Liver (tissue), 8 donors: ENCODE measurements at regions not wholly inside any gene's neighbourhood (a gene's known extent, or its start where the extent isn't known, plus 50 kb on each side); places are given as distances from the start of the nearest gene placed in this dataset.

Experiments
- DNase-seq: peaks from one replicate; pipeline ENCODE4 v3.0.0-alpha.2; 2017; ENCODE audit warnings: low spot score
- H3K27ac ChIP-seq, 2 donors: one replicate each; pipeline ENCODE4 v1.7.0; 2013; ENCODE audit warnings: inconsistent platforms in 2 of 2, low read length in 2 of 2, control low read depth in 1 of 2, low read depth in 1 of 2, mild to moderate bottlenecking in 1 of 2
- H3K27me3 ChIP-seq, 4 donors: one replicate each; pipeline versions ENCODE4 v1.6.1 to v1.7.0; 2013; ENCODE audit warnings: low read length in 3 of 4, inconsistent platforms in 1 of 4, mild to moderate bottlenecking in 1 of 4, moderate library complexity in 1 of 4; ENCODE audit not compliant: control insufficient read depth in 4 of 4, insufficient read depth in 4 of 4
- H3K36me3 ChIP-seq, 4 donors: one replicate each; pipeline versions ENCODE4 v1.6.1 to v1.7.0; 2013; ENCODE audit warnings: low read length in 3 of 4, mild to moderate bottlenecking in 3 of 4, low read depth in 1 of 4, moderate library complexity in 1 of 4; ENCODE audit not compliant: control insufficient read depth in 4 of 4, insufficient read depth in 3 of 4
- H3K4me1 ChIP-seq, 4 donors: one replicate each; pipeline versions ENCODE4 v1.6.1 to v1.7.0; 2013; ENCODE audit warnings: low read length in 3 of 4, mild to moderate bottlenecking in 3 of 4, moderate library complexity in 1 of 4; ENCODE audit not compliant: control insufficient read depth in 4 of 4, insufficient read depth in 4 of 4
- H3K4me3 ChIP-seq, 3 donors: one replicate each; pipeline versions ENCODE4 v1.6.1 to v1.7.0; 2013; ENCODE audit warnings: low read length in 3 of 3, control low read depth in 1 of 3, low read depth in 1 of 3, mild to moderate bottlenecking in 1 of 3
- H3K9ac ChIP-seq, 2 donors: one replicate each; pipeline ENCODE4 v1.7.0; 2013; ENCODE audit warnings: low read length in 2 of 2, mild to moderate bottlenecking in 2 of 2, moderate library complexity in 2 of 2, control low read depth in 1 of 2, low read depth in 1 of 2
- H3K9me3 ChIP-seq, 4 donors: one replicate each; pipeline versions ENCODE4 v1.6.1 to v1.7.0; 2013; ENCODE audit warnings: low read length in 3 of 4; ENCODE audit not compliant: control insufficient read depth in 4 of 4
- EGR1 ChIP-seq, 2 donors: IDR thresholded peaks; 2 replicates each; pipeline ENCODE4 v1.6.1; 2016 to 2018; ENCODE audit warnings: antibody characterized with exemption in 2 of 2, low read depth in 2 of 2
- FOXA1 ChIP-seq: IDR thresholded peaks from 2 replicates; pipeline ENCODE4 v1.6.1; 2016; ENCODE audit warnings: antibody characterized with exemption
- FOXA2 ChIP-seq: IDR thresholded peaks from 2 replicates; pipeline ENCODE4 v1.6.1; 2016; ENCODE audit warnings: antibody characterized with exemption
- HNF4A ChIP-seq, 2 donors: conservative IDR thresholded peaks; 2 replicates each; pipeline ENCODE4 v1.6.1; 2016; ENCODE audit warnings: antibody characterized with exemption in 2 of 2, mild to moderate bottlenecking in 2 of 2
- HNF4G ChIP-seq: IDR thresholded peaks from 2 replicates; pipeline ENCODE4 v1.6.1; 2016; ENCODE audit warnings: antibody characterized with exemption
- JUND ChIP-seq, 2 donors: IDR thresholded peaks; 2 replicates each; pipeline ENCODE4 v1.6.1; 2016; ENCODE audit warnings: antibody characterized with exemption in 2 of 2
- NR2F2 ChIP-seq: IDR thresholded peaks from 2 replicates; pipeline ENCODE4 v1.6.1; 2016; ENCODE audit warnings: antibody characterized with exemption
- RAD21 ChIP-seq, 2 donors: IDR thresholded peaks; 2 replicates each; pipeline ENCODE4 v1.6.1; 2016; ENCODE audit warnings: antibody characterized with exemption in 2 of 2, mild to moderate bottlenecking in 2 of 2
- RXRA ChIP-seq, 2 donors: IDR thresholded peaks; 2 replicates each; pipeline ENCODE4 v1.6.1; 2017 to 2018; ENCODE audit warnings: antibody characterized with exemption in 2 of 2, mild to moderate bottlenecking in 1 of 2
- SP1 ChIP-seq: IDR thresholded peaks from 2 replicates; pipeline ENCODE4 v1.6.1; 2018; ENCODE audit warnings: antibody characterized with exemption, mild to moderate bottlenecking
- TAF1 ChIP-seq: conservative IDR thresholded peaks from 2 replicates; pipeline ENCODE4 v1.6.1; 2016; ENCODE audit warnings: antibody characterized with exemption, mild to moderate bottlenecking
- YY1 ChIP-seq: IDR thresholded peaks from 2 replicates; pipeline ENCODE4 v1.6.1; 2016; ENCODE audit warnings: antibody characterized with exemption, mild to moderate bottlenecking
- WGBS: extraction: QIAGEN DNeasy Blood & Tissue Kit; methylation state at CpG from one replicate; pipeline ENCODE4 v1.1.7; 2013; 5-methylcytosine and 5-hydroxymethylcytosine counted together
- TF ChIP-seq, protein P1 (sequence below): fragments of 150-350 bp; IDR thresholded peaks from 2 replicates; pipeline ENCODE4 v1.5.1; 2017; ENCODE audit warnings: improper control_type of control experiment, low read depth, low read length; ENCODE audit not compliant: missing input control
- TF ChIP-seq, protein P2 (sequence below): IDR thresholded peaks from 2 replicates; pipeline ENCODE4 v1.6.1; 2016; ENCODE audit warnings: antibody characterized with exemption
- TF ChIP-seq, protein P3 (sequence below): IDR thresholded peaks from 2 replicates; pipeline ENCODE4 v1.6.1; 2016; ENCODE audit warnings: antibody characterized with exemption
- TF ChIP-seq, protein P4 (sequence below): IDR thresholded peaks from 2 replicates; pipeline ENCODE4 v1.6.1; 2016; ENCODE audit warnings: antibody characterized with exemption
- TF ChIP-seq, protein P5 (sequence below): IDR thresholded peaks from 2 replicates; pipeline ENCODE4 v1.6.1; 2016; ENCODE audit warnings: antibody characterized with exemption, mild to moderate bottlenecking
- donor health status: healthy.
- donor health status: healthy.
- donor health status: healthy.
- donor health status: healthy.
- donor health status: healthy.

DNA sequence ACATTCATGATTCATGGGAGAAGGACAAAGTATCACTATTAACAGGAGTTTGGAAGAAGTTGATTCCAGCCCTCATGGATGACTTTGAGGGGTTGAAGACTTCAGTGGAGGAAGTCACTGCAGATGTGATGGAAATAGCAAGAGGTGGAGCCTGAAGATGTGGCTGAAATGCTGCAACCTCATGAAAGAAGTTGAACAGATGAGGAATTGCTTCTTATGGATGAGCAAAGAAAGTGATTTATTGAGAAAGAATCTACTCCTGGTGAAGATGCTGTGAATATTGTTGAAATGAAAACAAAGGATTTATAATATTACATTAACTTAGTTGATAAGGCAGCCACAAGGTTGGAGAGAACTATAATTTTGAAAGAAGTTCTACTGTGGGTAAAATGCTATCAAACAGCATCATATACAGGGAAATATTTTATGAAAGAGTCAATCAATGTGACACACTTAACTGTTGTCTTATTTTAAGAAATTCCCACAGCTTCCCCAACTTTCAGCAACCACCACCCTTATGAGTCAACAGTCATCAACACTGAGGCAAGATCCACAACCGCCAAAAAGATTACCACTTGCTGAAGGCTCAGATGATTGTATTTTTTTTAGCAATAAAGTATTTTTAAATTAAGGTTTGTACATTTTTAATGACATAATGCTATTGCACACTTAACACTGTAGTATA, 302.6 kb downstream of the CBLL2 start:
- Histone ChIP-seq H3K27me3 (no peaks in the 10 kb centered on the region), H3K4me1 (no peaks in the 10 kb centered on the region), H3K36me3 (no peaks in the 10 kb centered on the region), H3K9me3 (peaks cover 0 to 2% (median 0%) of the 10 kb centered on the region in 4 donors), H3K4me3 (no peak overlapping the region), H3K27ac (no peak overlapping the region), H3K9ac (no peak overlapping the region)
- DNase-seq = no peak
- TF ChIP-seq EGR1 (IDR thresholded peaks at IDR 0.05; ENCODE audit: low read depth in 2 of 2) (no peak), SP1 (no peak), NR2F2 (no peak), TAF1 (no peak), JUND (IDR thresholded peaks at IDR 0.05) (no peak), RXRA (IDR thresholded peaks at IDR 0.05) (no peak), FOXA1 (no peak), RAD21 (IDR thresholded peaks at IDR 0.05) (no peak), YY1 (no peak), FOXA2 (no peak), HNF4G (no peak), HNF4A (conservative IDR thresholded peaks at IDR 0.05) (no peak)
- TF ChIP-seq, protein P1, sequence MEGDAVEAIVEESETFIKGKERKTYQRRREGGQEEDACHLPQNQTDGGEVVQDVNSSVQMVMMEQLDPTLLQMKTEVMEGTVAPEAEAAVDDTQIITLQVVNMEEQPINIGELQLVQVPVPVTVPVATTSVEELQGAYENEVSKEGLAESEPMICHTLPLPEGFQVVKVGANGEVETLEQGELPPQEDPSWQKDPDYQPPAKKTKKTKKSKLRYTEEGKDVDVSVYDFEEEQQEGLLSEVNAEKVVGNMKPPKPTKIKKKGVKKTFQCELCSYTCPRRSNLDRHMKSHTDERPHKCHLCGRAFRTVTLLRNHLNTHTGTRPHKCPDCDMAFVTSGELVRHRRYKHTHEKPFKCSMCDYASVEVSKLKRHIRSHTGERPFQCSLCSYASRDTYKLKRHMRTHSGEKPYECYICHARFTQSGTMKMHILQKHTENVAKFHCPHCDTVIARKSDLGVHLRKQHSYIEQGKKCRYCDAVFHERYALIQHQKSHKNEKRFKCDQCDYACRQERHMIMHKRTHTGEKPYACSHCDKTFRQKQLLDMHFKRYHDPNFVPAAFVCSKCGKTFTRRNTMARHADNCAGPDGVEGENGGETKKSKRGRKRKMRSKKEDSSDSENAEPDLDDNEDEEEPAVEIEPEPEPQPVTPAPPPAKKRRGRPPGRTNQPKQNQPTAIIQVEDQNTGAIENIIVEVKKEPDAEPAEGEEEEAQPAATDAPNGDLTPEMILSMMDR = no peak
- TF ChIP-seq, protein P2, sequence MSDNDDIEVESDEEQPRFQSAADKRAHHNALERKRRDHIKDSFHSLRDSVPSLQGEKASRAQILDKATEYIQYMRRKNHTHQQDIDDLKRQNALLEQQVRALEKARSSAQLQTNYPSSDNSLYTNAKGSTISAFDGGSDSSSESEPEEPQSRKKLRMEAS = no peak
- TF ChIP-seq, protein P3, sequence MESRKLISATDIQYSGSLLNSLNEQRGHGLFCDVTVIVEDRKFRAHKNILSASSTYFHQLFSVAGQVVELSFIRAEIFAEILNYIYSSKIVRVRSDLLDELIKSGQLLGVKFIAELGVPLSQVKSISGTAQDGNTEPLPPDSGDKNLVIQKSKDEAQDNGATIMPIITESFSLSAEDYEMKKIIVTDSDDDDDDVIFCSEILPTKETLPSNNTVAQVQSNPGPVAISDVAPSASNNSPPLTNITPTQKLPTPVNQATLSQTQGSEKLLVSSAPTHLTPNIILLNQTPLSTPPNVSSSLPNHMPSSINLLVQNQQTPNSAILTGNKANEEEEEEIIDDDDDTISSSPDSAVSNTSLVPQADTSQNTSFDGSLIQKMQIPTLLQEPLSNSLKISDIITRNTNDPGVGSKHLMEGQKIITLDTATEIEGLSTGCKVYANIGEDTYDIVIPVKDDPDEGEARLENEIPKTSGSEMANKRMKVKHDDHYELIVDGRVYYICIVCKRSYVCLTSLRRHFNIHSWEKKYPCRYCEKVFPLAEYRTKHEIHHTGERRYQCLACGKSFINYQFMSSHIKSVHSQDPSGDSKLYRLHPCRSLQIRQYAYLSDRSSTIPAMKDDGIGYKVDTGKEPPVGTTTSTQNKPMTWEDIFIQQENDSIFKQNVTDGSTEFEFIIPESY = no peak
- TF ChIP-seq, protein P4, sequence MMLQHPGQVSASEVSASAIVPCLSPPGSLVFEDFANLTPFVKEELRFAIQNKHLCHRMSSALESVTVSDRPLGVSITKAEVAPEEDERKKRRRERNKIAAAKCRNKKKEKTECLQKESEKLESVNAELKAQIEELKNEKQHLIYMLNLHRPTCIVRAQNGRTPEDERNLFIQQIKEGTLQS = no peak
- TF ChIP-seq, protein P5, sequence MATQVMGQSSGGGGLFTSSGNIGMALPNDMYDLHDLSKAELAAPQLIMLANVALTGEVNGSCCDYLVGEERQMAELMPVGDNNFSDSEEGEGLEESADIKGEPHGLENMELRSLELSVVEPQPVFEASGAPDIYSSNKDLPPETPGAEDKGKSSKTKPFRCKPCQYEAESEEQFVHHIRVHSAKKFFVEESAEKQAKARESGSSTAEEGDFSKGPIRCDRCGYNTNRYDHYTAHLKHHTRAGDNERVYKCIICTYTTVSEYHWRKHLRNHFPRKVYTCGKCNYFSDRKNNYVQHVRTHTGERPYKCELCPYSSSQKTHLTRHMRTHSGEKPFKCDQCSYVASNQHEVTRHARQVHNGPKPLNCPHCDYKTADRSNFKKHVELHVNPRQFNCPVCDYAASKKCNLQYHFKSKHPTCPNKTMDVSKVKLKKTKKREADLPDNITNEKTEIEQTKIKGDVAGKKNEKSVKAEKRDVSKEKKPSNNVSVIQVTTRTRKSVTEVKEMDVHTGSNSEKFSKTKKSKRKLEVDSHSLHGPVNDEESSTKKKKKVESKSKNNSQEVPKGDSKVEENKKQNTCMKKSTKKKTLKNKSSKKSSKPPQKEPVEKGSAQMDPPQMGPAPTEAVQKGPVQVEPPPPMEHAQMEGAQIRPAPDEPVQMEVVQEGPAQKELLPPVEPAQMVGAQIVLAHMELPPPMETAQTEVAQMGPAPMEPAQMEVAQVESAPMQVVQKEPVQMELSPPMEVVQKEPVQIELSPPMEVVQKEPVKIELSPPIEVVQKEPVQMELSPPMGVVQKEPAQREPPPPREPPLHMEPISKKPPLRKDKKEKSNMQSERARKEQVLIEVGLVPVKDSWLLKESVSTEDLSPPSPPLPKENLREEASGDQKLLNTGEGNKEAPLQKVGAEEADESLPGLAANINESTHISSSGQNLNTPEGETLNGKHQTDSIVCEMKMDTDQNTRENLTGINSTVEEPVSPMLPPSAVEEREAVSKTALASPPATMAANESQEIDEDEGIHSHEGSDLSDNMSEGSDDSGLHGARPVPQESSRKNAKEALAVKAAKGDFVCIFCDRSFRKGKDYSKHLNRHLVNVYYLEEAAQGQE = no peak
- WGBS = 82% methylated on average over 1 of the region's 1 CpG
